ENCODE measurements at regions not wholly inside any gene's neighbourhood (a gene's known extent, or its start where the extent isn't known, plus 50 kb on each side); places are given as distances from the start of the nearest gene placed in this dataset.
A peak's percentile ranks its signal among the peaks of the same experiment; 100 is the strongest.

DNA sequence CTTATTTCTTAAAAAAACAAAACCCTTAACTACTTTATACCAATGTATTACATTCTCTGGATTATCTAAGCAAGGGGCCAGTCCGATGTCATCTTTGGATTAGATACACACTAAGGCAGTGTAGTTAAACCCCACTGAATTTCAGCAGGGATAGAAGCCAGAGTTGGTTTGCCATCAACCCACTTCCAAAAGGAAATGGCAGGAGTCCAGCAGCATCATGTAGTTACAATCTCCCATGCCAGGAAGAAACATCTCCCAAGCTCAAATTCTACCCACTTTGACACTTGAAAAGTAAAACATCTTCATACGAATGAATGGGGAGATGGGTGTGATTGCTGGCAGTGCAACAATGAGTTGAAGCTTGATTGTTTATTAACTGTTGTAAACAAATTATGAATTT lies 203.5 kb upstream of the PLXNC1 start:
- DNase-seq: no peak

DNA sequence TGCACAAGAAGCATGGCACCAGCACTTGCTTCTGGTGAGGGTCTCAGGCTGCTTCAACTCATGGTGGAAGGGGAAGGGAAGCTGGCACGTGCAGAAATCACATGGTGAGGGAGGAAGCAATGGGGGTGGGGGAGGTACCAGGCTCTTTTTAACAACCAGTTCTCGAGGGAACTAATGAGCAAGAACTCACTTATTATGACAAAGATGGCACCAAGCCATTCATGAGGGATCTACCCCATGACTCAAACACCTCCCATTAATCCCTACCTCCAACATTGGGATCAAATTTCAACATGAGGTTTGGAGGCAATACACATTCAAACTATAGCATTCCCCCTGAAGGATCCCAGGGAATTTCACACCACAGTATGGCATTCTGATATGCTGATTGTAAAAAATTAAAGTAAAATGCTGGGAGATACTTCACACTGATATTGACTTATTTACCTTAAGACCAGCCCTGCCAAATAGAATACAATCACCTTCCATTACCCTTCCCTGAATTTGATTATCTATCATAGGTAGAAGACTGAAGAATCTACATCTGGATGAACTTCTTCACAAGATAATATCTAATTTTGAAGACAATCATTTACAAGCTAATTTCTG lies 201.7 kb upstream of the PLXNC1 start:
- DNase-seq: no peak
- intact Hi-C loops (cut with micrococcal nuclease): no loop called here
- no peak for ATAC-seq

More for the DNA sequence above, 203.5 kb upstream of the PLXNC1 start:
- no peak for ATAC-seq
- intact Hi-C loops (cut with micrococcal nuclease): no loop called here

DNA sequence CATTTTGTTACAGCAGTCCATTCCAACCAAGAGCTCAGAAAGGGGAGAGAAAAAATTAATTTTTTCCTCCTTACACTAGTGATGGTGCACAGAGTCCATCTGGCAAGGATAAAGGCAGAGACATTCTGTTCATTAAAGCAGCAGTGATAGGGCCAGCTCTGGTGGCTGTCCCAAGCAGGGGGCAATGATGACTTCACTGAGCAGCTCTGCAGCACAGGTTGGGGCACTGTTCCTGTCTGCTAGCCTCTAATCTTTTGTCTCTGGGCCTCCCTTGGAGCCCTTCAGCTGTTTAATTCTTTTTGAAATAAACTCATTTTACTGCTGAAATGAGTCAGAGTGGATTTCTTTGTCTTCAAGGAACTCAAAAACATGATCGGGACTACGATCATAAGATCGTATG lies 200.9 kb upstream of the PLXNC1 start:
- intact Hi-C loops (cut with micrococcal nuclease): no loop called here
- DNase-seq: no peak
- ATAC-seq: no peak

DNA sequence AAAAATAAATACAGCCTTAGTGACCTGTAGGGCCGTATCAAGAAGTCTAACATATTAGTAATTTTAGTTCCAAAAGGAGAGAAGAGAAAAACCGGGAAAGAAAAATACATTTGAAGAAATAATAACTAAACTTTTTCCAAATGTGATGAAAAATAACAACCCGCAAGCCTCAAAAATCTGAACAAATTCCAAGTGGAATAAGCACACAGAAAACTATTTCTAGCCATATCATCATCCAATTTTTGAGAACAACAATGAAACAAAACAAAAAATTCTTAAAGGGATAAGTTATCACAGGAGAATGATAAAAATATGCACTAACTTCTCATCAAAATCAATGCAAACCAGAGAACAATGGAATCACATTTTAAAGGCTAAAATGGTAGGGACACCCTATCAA lies 198.1 kb upstream of the PLXNC1 start:
- DNase-seq (no peak), ATAC-seq (no peak)
- intact Hi-C loops (cut with micrococcal nuclease): no loop called here

DNA sequence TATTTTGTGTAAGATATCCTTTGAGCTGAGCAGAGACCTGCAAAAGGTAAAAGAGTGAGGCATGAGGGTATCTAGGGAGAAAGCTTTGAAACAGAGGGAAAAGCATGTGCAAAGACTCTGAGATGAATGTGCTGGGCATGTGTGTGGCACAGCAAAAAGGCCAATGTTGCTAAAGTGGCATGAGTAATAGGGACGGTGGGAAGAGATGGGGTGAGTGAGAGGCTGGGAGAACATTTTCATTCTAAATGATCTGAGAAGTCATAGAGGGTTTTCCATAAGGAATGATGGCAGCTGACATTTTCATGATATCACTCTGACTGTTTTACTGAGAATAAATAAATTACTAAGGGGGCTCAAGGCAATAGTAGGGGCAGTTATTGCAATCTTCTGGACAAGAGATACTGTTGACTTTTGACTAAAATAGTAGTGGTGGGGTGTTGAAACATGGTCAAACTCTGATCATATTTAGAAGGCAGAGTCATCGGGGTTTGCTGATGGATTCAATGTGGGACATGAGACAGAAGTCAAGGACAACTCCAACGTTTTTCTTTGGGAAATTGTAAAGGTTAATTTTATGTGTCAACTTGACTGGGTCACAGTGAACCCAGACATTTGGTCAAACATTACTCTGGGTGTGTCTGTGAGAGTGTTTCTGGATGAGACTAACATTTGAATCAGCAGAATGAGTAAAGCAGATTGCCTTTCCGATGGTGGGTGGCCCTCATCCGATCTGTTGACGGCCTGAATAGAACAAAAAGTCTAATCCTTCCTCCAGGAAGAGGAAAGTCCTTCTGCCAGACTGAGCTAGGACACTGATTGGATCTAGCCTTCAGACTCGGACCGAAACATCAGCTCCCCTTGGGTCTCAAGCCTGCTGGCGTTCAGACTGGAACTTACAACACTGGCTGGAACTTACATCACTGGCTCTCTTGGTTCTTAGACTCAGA lies 193.9 kb upstream of the PLXNC1 start:
- intact Hi-C loops (cut with micrococcal nuclease): no loop called here
- ATAC-seq (peak; percentile 96), DNase-seq (peak; percentile 56)

DNA sequence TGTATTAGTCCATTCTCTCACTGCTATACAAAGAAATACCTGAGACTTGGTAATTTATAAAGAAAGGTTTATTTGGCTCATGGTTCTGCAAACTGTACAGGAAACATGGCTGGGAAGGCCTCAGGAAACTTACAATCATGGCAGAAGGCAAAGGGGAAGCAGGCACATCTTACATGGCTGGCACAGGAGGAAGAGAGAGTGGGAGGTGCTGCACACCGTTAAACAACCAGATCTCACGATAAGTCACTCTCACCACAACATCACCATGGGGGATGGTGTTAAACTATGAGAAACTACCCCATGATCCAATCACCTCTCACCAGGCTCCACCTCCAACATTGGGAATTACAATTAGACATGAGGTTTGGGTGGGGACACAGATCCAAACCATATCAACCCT lies 191.8 kb upstream of the PLXNC1 start:
- DNase-seq: no peak

GRCh38 chr12:93957168-93957567 lies 191.2 kb upstream of the PLXNC1 start:
- ATAC-seq: peak; percentile 17
- intact Hi-C loops (cut with micrococcal nuclease): no loop called here
- DNase-seq: no peak

More for the DNA sequence above, 191.8 kb upstream of the PLXNC1 start:
- intact Hi-C loops (cut with micrococcal nuclease): no loop called here
- ATAC-seq: no peak

GRCh38 chr12:93957870-93958269 lies 190.5 kb upstream of the PLXNC1 start:
- intact Hi-C loops (cut with micrococcal nuclease): no loop called here
- ATAC-seq (no peak), DNase-seq (no peak)

DNA sequence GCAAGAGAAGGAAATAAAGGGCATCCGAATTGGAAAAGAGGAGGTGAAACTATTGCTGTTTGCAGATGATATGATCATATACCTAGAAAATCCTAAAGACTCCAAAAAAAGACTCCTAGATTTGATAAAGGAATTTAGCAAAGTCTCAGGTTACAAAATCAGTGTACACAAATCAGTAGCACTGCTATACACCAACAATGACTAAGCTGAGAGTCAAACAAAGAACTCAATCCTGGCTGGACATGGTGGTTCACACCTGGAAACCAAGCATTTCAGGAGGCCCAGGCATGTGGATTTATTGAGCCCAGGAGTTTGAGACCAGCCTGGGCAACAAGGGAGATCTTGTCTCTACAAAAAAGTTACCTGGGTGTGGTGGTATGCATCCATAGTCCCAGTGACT lies 188.7 kb upstream of the PLXNC1 start:
- no peak for DNase-seq

DNA sequence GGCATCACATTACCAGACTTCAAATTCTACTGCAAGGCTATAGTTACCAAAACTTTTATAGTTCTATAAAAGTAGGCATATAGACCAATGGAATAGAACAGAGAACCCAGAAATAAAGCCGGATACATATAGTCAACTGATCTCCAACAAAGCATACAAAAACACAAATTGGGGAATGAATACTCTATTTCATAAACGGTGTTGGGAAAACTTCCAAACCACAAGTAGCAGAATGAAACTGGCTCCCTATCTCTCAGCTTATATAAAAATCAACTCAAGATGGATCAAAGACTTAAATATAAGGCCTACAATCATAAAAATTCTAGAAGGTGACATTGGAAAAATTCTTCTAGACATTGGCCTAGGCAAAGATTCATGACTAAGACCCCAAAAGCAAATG lies 187.9 kb upstream of the PLXNC1 start:
- intact Hi-C loops (cut with micrococcal nuclease): no loop called here
- no peak for DNase-seq
- no peak for ATAC-seq

More for the DNA sequence above, 188.7 kb upstream of the PLXNC1 start:
- intact Hi-C loops (cut with micrococcal nuclease): no loop called here
- ATAC-seq: no peak

- DNase-seq: no peak
- ATAC-seq: no peak
- intact Hi-C loops (cut with micrococcal nuclease): no loop called here
Measured at GRCh38 chr12:93962336-93962735, 186.0 kb upstream of the PLXNC1 start.

DNA sequence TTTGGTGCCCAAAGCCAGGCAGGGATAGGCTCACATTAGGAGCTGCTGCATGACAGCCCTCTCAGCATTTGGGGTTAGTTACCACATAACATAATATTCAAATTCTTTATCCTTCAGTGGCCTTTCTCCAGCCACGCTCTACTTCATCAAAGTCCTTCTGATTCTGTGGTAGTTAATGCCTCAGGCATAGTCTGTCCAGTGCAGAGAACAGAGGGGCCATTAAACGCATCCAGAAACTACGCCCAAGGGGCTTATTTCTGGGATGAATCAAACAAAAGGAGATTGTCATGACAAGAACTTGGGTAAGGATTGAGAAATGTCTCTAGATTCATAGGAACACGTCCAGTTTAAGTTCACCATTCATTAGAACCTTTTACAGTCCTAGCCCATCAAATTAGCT lies 183.4 kb upstream of the PLXNC1 start:
- no peak for ATAC-seq
- DNase-seq: no peak
- intact Hi-C loops (cut with micrococcal nuclease): no loop called here

DNA sequence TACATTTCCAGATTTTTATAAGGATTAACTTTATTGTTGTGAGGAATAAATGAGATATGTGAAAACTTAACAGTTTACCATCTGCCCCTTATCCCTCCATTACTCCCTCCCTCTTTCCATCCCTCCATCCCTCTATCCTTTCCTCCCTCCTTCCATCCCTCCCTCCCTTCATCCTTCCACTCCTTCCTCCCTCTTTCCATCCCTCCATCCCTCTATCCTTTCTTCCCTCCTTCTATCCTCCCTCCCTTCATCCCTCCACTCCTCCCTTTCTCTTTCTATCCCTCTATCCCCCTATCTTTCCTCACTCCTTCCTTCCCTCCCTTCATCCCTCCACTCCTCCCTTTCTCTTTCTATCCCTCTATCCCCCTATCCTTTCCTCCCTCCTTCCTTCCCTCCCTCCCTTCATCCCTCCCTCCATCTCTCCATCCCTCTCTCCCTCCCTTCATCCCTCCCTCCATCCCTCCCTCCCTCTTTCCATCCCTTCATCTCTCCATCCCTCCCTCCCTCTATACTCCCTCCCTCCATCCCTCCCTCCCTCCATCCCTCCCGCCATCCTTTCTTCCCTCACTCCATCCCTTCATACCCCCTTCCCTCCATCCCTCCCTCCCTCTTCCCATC lies 181.8 kb upstream of the PLXNC1 start:
- ATAC-seq: no peak
- intact Hi-C loops (cut with micrococcal nuclease): no loop called here

GRCh38 chr12:93967454-93967853 lies 180.9 kb upstream of the PLXNC1 start:
- ATAC-seq (no peak), DNase-seq (no peak)
- intact Hi-C loops (cut with micrococcal nuclease): no loop called here

More for the DNA sequence above, 181.8 kb upstream of the PLXNC1 start:
- DNase-seq: no peak

DNA sequence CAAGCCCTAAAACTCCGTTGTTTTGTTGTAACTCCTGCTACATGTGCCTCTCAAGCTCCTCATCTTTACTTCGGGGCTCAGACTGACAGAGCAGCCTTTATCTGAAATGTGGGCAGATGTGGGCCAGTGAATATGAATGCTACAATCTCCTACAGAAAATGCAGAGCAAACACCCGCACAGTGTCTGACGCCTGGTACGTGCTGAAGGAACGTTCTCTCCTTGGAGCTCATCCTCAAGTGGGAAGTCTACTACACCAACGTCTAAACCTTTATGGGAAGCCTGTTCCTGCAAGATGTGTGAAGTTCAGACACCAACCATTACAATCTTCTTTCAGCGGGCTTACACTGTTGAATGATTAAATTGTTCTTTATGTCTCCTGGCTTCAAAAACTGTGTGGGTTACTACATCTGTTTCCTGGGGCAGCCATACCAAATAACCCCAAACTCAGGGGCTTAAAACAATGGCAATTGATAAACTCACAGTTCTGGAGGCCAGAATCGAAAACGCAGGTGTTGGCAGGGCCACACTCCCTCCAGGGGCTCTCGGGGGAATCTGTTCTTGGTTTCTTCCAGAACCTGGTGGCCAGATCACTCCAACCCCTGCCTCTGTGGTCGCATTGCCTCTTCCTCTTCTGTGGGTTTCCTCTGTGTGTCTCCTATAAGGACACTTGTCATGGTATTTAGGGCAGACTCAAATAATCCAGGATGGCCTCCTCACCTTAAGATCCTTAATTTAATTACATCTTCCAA lies 179.7 kb upstream of the PLXNC1 start:
- DNase-seq (no peak), ATAC-seq (no peak)
- intact Hi-C loops (cut with micrococcal nuclease): no loop called here

GRCh38 chr12:93970900-93971688 lies 177.3 kb upstream of the PLXNC1 start:
- ATAC-seq (no peak), DNase-seq (no peak)
- intact Hi-C loops (cut with micrococcal nuclease): loop anchor here (10.0 kb wide), 1 partner anchor 196 kb away; no protein-coding TSS in a partner anchor

DNA sequence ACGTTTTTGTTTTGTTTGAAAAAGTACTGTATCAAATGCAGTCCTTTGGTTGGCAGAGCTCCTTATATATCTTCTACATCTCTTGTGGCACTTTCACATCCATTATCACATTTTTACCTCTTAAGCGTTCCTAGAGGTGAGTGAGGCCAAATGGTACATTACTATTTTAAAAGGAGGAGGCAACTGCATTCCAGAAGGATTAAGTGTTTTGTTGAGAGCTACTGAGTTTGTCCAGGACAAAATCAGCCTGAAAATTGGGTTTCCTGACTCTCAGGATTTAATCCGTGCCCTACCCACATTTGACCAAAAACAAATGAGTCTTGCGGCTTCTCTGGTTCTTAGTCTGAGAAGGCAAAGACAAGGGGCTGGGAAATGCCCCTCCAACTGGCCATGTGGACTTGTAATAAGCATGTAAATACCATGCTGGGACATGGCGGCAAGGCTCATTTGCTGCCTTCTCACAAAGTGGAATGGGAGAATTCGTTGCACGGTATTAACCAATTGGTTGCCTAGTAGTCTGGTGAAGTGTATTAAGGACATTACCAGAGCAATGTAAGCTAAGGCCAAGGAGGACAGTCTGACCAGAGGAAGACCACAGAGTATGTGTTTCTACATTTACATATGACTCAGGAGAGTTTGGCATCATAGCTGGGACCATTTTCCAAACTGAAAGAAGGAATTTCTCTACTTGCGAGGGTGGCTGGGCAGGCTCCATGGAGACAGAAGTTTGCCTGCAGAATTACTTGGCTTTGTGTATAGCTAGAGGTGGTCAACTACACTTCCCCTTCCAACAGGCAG lies 175.8 kb upstream of the PLXNC1 start:
- ATAC-seq (no peak), DNase-seq (no peak)
- intact Hi-C loops (cut with micrococcal nuclease): loop anchor here (10.0 kb wide), 1 partner anchor 198 kb away; no protein-coding TSS in a partner anchor

GRCh38 chr12:93974252-93974651 lies 174.1 kb upstream of the PLXNC1 start:
- peak; percentile 82 for ATAC-seq
- DNase-seq: no peak
- intact Hi-C loops (cut with micrococcal nuclease): loop anchor here (10.0 kb wide), 1 partner anchor 199 kb away; no protein-coding TSS in a partner anchor

All from left ventricle myocardium superior (tissue), 1 donor.